ENCODE measurements at regions not wholly inside any gene's neighbourhood (a gene's known extent, or its start where the extent isn't known, plus 50 kb on each side); places are given as distances from the start of the nearest gene placed in this dataset.

- Histone ChIP-seq H3K27ac (no peak overlapping the region), H3K4me3 (no peak overlapping the region)
These were observed 668.1 kb downstream of the SLITRK5 start for GRCh38 chr13:88339271-88339741.

GRCh38 chr13:88345171-88345847 lies 674.1 kb downstream of the SLITRK5 start:
- Histone ChIP-seq H3K27ac (no peak overlapping the region), H3K9me3 (no peaks in the 10 kb centered on the region), H3K4me3 (no peak overlapping the region), H3K27me3 (no peaks in the 10 kb centered on the region), H3K4me1 (no peaks in the 10 kb centered on the region), H3K36me3 (no peaks in the 10 kb centered on the region)
- no peak for ATAC-seq
- TF ChIP-seq POLR2A (IDR thresholded peaks at IDR 0.05) (no peak), EP300 (IDR thresholded peaks at IDR 0.05) (no peak), POLR2AphosphoS5 (IDR thresholded peaks at IDR 0.05) (no peak), CTCF (IDR thresholded peaks at IDR 0.05) (no peak)
- WGBS, 2 donors (ENCODE audit: low coverage in 1 of 2) = no CpG with 5 or more reads among the region's 59 CpGs

More at GRCh38 chr13:88339271-88339741, 668.1 kb downstream of the SLITRK5 start:
- TF ChIP-seq POLR2AphosphoS5 (IDR thresholded peaks at IDR 0.05) (no peak), CTCF (IDR thresholded peaks at IDR 0.05) (no peak), POLR2A (IDR thresholded peaks at IDR 0.05) (no peak), EP300 (IDR thresholded peaks at IDR 0.05) (no peak)
- 0 to 37% methylated on average over 1 to 2 of the region's 8 CpGs for WGBS, 2 donors (ENCODE audit: low coverage in 1 of 2)
- H3K9me3 ChIP-seq = no peaks in the 10 kb centered on the region
- H3K27me3 ChIP-seq = no peaks in the 10 kb centered on the region
- no peaks in the 10 kb centered on the region for H3K36me3 ChIP-seq
- no peaks in the 10 kb centered on the region for H3K4me1 ChIP-seq
- ATAC-seq = no peak

- 60% methylated on average over 2 of the region's 2 CpGs; no CpG with 5 or more reads in 1 of the 2 donors for WGBS, 2 donors (ENCODE audit: low coverage in 1 of 2)
- Histone ChIP-seq H3K9me3 (no peaks in the 10 kb centered on the region), H3K36me3 (no peaks in the 10 kb centered on the region), H3K27me3 (no peaks in the 10 kb centered on the region), H3K4me3 (no peak overlapping the region), H3K27ac (no peak overlapping the region), H3K4me1 (no peaks in the 10 kb centered on the region)
- no peak for ATAC-seq
- TF ChIP-seq POLR2A (IDR thresholded peaks at IDR 0.05) (no peak), POLR2AphosphoS5 (IDR thresholded peaks at IDR 0.05) (no peak), EP300 (IDR thresholded peaks at IDR 0.05) (no peak), CTCF (IDR thresholded peaks at IDR 0.05) (no peak)
These were observed 689.6 kb downstream of the SLITRK5 start for GRCh38 chr13:88360761-88361160.

GRCh38 chr13:88369866-88370265 lies 698.7 kb downstream of the SLITRK5 start:
- H3K27me3 ChIP-seq = no peaks in the 10 kb centered on the region
- H3K4me1 ChIP-seq = no peaks in the 10 kb centered on the region
- peaks cover 0 to 6% (median 0%) of the 10 kb centered on the region in 3 donors for H3K9me3 ChIP-seq
- no peak for TF ChIP-seq POLR2A (IDR thresholded peaks at IDR 0.05)
- TF ChIP-seq POLR2AphosphoS5 (IDR thresholded peaks at IDR 0.05) = no peak
- TF ChIP-seq EP300 (IDR thresholded peaks at IDR 0.05) = no peak
- TF ChIP-seq CTCF (IDR thresholded peaks at IDR 0.05) = no peak
- ATAC-seq = no peak
- no peaks in the 10 kb centered on the region for H3K36me3 ChIP-seq
- H3K4me3 ChIP-seq = no peak overlapping the region
- no peak overlapping the region for H3K27ac ChIP-seq

GRCh38 chr13:88376760-88377388 lies 705.7 kb downstream of the SLITRK5 start:
- Histone ChIP-seq H3K4me3 (no peak overlapping the region), H3K9me3 (peaks cover 0 to 6% (median 0%) of the 10 kb centered on the region in 3 donors), H3K36me3 (no peaks in the 10 kb centered on the region), H3K27ac (no peak overlapping the region), H3K27me3 (no peaks in the 10 kb centered on the region), H3K4me1 (no peaks in the 10 kb centered on the region)
- no peak for TF ChIP-seq POLR2AphosphoS5 (IDR thresholded peaks at IDR 0.05)
- TF ChIP-seq EP300 (IDR thresholded peaks at IDR 0.05) = no peak
- TF ChIP-seq POLR2A (IDR thresholded peaks at IDR 0.05) = no peak
- no peak for TF ChIP-seq CTCF (IDR thresholded peaks at IDR 0.05)
- 38 to 55% methylated on average over 2 of the region's 2 CpGs for WGBS, 2 donors (ENCODE audit: low coverage in 1 of 2)
- ATAC-seq = no peak

All from gastroesophageal sphincter (tissue), 4 donors.